DMS153 treated with DMSO at 0.1 percent for 48 hours (cell line): ENCODE measurements at regions not wholly inside any gene's neighbourhood (a gene's known extent, or its start where the extent isn't known, plus 50 kb on each side); places are given as distances from the start of the nearest gene placed in this dataset.

Source experiments
- DNase-seq: peaks from one replicate; lab custom pipeline; 2025; ENCODE audit not compliant: unreplicated experiment; lab: John Stamatoyannopoulos, UW

GRCh38 chr15:70508561-70509281 lies 254.6 kb downstream of the UACA start:
- no peak for DNase-seq

GRCh38 chr15:70507772-70508371 lies 255.5 kb downstream of the UACA start:
- peak; percentile 24 for DNase-seq

GRCh38 chr15:70505936-70506912 lies 257.1 kb downstream of the UACA start:
- DNase-seq: no peak

- no peak for DNase-seq
Observed at GRCh38 chr15:70505411-70505919, 257.9 kb downstream of the UACA start.

- DNase-seq: no peak
Observed at GRCh38 chr15:70504988-70505387, 258.4 kb downstream of the UACA start.

GRCh38 chr15:70504299-70504951 lies 258.9 kb downstream of the UACA start:
- no peak for DNase-seq

GRCh38 chr15:70503798-70504298 lies 259.5 kb downstream of the UACA start:
- no peak for DNase-seq

- DNase-seq: no peak
Observed at GRCh38 chr15:70503073-70503745, 260.1 kb downstream of the UACA start.

GRCh38 chr15:70502529-70502928 lies 260.8 kb downstream of the UACA start:
- no peak for DNase-seq

- no peak for DNase-seq
Observed at GRCh38 chr15:70501849-70502248, 261.5 kb downstream of the UACA start.

GRCh38 chr15:70501121-70501727 lies 262.1 kb downstream of the UACA start:
- no peak for DNase-seq

GRCh38 chr15:70499791-70500190 lies 263.6 kb downstream of the UACA start:
- no peak for DNase-seq

- no peak for DNase-seq
Observed at GRCh38 chr15:70498096-70498626, 265.2 kb downstream of the UACA start.

- no peak for DNase-seq
Observed at GRCh38 chr15:70497661-70498060, 265.7 kb downstream of the UACA start.

GRCh38 chr15:70495991-70496599 lies 267.3 kb downstream of the UACA start:
- DNase-seq: no peak

- DNase-seq: no peak
Observed at GRCh38 chr15:70494852-70495571, 268.3 kb downstream of the UACA start.

GRCh38 chr15:70494517-70494851 lies 268.9 kb downstream of the UACA start:
- no peak for DNase-seq

- DNase-seq: no peak
Observed at GRCh38 chr15:70493787-70494516, 269.4 kb downstream of the UACA start.
